ENCODE measurements at regions not wholly inside any gene's neighbourhood (a gene's known extent, or its start where the extent isn't known, plus 50 kb on each side); places are given as distances from the start of the nearest gene placed in this dataset.

DNA sequence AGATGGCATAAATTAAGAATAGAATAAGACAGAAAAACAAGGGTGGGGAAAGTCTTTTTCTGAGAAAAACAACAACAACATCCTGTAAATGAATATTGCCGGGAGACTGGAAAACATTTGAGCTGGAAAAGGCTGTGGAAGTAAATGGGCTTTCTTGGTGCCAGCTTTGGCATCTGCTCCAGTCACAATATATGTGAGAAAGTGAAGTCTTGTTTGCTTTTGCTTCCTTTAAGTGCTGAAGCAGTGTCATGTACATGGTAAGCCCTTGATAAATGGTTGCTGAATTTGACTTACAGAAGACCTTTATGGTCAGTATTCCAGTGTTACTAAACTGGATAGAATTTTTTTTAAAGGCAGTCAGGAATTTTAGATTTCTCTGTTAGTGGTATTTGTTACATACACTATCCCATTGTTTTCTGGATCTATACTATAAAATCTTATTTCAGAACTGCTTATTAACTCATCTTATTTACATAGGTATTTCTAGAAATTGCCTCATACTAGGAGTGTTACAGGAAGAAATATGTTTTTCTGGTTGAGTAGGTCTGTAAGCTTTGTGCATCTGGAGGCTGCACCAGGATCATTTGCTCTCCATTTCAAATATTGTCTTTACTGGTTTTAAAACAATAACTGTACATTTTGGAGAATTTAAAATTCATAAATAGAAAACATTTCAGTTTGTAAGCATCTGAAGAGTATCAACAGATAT is 201.7 kb upstream of the FOXP2 start:
- no peak overlapping the region for H3K4me2 ChIP-seq
- H3K27ac ChIP-seq (ENCODE audit: low read depth in 2 of 2, low read length in 1 of 2), result no peak overlapping the region
- ChIA-PET POLR2A (no interaction called here), CTCF (no interaction called here)
- no peak overlapping the region for H3K4me3 ChIP-seq (ENCODE audit: low read depth in 2 of 2, low read length in 1 of 2)
- no peak for DNase-seq
- H3K27me3 ChIP-seq (ENCODE audit: insufficient read depth), result peaks cover 10% of the 10 kb centered on the region; the same call in 1 of the 2 replicates
- H3K9ac ChIP-seq, result no peak overlapping the region
- H3K9me2 ChIP-seq, result no peaks in the 10 kb centered on the region
- H3K36me3 ChIP-seq (replicated peaks in 1 of 2; ENCODE audit: control insufficient read depth in 1 of 2, insufficient read depth in 2 of 2, low read length in 1 of 2), result no peaks in the 10 kb centered on the region
- no peaks in the 10 kb centered on the region for H3K79me2 ChIP-seq (ENCODE audit: insufficient read depth)
- H3K9me3 ChIP-seq, result no peaks in the 10 kb centered on the region
- 0% methylated on average over 1 of the region's 1 CpG for WGBS (ENCODE audit: low lambda C conversion rate)
- no peaks in the 10 kb centered on the region for H4K20me1 ChIP-seq (ENCODE audit: insufficient read depth)
- TF ChIP-seq EP300 (IDR thresholded peaks at IDR 0.05; ENCODE audit: borderline replicate concordance in 1 of 2, low read depth in 1 of 2, low read length in 1 of 2) (no peak), SMC3 (IDR thresholded peaks at IDR 0.05; ENCODE audit: low read depth, low read length) (no peak), MEF2A (IDR thresholded peaks at IDR 0.05; ENCODE audit: borderline replicate concordance, low read depth) (no peak), NFIC (IDR thresholded peaks at IDR 0.05; ENCODE audit: borderline replicate concordance) (no peak), RAD21 (IDR thresholded peaks at IDR 0.05; ENCODE audit: low read length) (no peak), GABPA (IDR thresholded peaks at IDR 0.05; ENCODE audit: low read depth) (no peak)
- TF ChIP-seq, protein P1, sequence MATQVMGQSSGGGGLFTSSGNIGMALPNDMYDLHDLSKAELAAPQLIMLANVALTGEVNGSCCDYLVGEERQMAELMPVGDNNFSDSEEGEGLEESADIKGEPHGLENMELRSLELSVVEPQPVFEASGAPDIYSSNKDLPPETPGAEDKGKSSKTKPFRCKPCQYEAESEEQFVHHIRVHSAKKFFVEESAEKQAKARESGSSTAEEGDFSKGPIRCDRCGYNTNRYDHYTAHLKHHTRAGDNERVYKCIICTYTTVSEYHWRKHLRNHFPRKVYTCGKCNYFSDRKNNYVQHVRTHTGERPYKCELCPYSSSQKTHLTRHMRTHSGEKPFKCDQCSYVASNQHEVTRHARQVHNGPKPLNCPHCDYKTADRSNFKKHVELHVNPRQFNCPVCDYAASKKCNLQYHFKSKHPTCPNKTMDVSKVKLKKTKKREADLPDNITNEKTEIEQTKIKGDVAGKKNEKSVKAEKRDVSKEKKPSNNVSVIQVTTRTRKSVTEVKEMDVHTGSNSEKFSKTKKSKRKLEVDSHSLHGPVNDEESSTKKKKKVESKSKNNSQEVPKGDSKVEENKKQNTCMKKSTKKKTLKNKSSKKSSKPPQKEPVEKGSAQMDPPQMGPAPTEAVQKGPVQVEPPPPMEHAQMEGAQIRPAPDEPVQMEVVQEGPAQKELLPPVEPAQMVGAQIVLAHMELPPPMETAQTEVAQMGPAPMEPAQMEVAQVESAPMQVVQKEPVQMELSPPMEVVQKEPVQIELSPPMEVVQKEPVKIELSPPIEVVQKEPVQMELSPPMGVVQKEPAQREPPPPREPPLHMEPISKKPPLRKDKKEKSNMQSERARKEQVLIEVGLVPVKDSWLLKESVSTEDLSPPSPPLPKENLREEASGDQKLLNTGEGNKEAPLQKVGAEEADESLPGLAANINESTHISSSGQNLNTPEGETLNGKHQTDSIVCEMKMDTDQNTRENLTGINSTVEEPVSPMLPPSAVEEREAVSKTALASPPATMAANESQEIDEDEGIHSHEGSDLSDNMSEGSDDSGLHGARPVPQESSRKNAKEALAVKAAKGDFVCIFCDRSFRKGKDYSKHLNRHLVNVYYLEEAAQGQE (IDR thresholded peaks at IDR 0.05; ENCODE audit: low read depth, low read length), result no peak
- TF ChIP-seq, protein P2, sequence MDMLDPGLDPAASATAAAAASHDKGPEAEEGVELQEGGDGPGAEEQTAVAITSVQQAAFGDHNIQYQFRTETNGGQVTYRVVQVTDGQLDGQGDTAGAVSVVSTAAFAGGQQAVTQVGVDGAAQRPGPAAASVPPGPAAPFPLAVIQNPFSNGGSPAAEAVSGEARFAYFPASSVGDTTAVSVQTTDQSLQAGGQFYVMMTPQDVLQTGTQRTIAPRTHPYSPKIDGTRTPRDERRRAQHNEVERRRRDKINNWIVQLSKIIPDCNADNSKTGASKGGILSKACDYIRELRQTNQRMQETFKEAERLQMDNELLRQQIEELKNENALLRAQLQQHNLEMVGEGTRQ (IDR thresholded peaks at IDR 0.05; ENCODE audit: borderline replicate concordance, low read depth, low read length), result no peak
- no peaks in the 10 kb centered on the region for H3F3A ChIP-seq (replicated peaks; ENCODE audit: insufficient read depth)
- no peak overlapping the region for H2AFZ ChIP-seq (ENCODE audit: low read depth)
- H3K4me1 ChIP-seq (ENCODE audit: control insufficient read depth in 1 of 2, insufficient read depth in 2 of 2, low read depth in 1 of 2, low read length in 1 of 2), result no peaks in the 10 kb centered on the region

DNA sequence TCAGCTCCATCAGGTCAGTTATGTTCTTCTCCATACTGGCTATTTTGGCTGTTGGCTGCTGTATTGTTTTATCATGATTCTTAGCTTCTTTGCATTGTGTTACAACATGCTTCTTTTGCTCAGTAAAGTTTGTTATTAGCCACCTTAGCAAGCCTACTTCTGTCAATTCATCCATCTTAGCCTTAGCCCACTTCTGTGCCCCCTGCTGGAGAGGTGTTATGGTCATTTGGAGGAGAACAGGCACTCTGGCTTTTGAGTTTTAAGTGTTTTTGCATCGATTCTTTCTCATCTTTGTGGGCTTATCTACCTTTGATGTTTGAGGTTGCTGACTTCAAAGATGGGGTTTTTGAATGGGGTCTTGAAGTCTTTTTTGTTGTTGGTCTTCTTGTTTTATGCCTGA is 204.6 kb upstream of the FOXP2 start:
- no peak overlapping the region for H3K4me3 ChIP-seq (ENCODE audit: low read depth in 2 of 2, low read length in 1 of 2)
- ChIA-PET CTCF (interaction anchor here (1.0 kb wide), 1 partner anchor 36 kb away, joined by 3 read pairs; no protein-coding TSS in a partner anchor), POLR2A (no interaction called here)
- no peaks in the 10 kb centered on the region for H3K36me3 ChIP-seq (replicated peaks in 1 of 2; ENCODE audit: control insufficient read depth in 1 of 2, insufficient read depth in 2 of 2, low read length in 1 of 2)
- H2AFZ ChIP-seq (ENCODE audit: low read depth), result no peak overlapping the region
- H3K27me3 ChIP-seq (ENCODE audit: insufficient read depth), result peaks cover 10% of the 10 kb centered on the region; the same call in 1 of the 2 replicates
- H3K9me3 ChIP-seq, result no peaks in the 10 kb centered on the region
- H3K9ac ChIP-seq, result no peak overlapping the region
- H3K9me2 ChIP-seq, result no peaks in the 10 kb centered on the region
- no peaks in the 10 kb centered on the region for H3K79me2 ChIP-seq (ENCODE audit: insufficient read depth)
- no peak for DNase-seq
- H3F3A ChIP-seq (replicated peaks; ENCODE audit: insufficient read depth), result no peaks in the 10 kb centered on the region
- no peak overlapping the region for H3K4me2 ChIP-seq
- no peak overlapping the region for H3K27ac ChIP-seq (ENCODE audit: low read depth in 2 of 2, low read length in 1 of 2)
- 0% methylated on average over 1 of the region's 1 CpG for WGBS (ENCODE audit: low lambda C conversion rate)
- TF ChIP-seq TCF12 (IDR thresholded peaks at IDR 0.05) (no peak), NFIC (IDR thresholded peaks at IDR 0.05; ENCODE audit: borderline replicate concordance) (no peak), NRF1 (IDR thresholded peaks at IDR 0.05; ENCODE audit: low read depth, low read length) (no peak), SIN3A (IDR thresholded peaks at IDR 0.05; ENCODE audit: borderline replicate concordance, low read depth, low read length) (no peak), JUND (IDR thresholded peaks at IDR 0.05) (no peak), FOSL2 (IDR thresholded peaks at IDR 0.05; ENCODE audit: borderline replicate concordance, low read depth) (no peak)
- TF ChIP-seq, protein P3, sequence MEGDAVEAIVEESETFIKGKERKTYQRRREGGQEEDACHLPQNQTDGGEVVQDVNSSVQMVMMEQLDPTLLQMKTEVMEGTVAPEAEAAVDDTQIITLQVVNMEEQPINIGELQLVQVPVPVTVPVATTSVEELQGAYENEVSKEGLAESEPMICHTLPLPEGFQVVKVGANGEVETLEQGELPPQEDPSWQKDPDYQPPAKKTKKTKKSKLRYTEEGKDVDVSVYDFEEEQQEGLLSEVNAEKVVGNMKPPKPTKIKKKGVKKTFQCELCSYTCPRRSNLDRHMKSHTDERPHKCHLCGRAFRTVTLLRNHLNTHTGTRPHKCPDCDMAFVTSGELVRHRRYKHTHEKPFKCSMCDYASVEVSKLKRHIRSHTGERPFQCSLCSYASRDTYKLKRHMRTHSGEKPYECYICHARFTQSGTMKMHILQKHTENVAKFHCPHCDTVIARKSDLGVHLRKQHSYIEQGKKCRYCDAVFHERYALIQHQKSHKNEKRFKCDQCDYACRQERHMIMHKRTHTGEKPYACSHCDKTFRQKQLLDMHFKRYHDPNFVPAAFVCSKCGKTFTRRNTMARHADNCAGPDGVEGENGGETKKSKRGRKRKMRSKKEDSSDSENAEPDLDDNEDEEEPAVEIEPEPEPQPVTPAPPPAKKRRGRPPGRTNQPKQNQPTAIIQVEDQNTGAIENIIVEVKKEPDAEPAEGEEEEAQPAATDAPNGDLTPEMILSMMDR (IDR thresholded peaks at IDR 0.05), result peak; percentile 23; the same call in 1 of the 2 replicates
- H3K4me1 ChIP-seq (ENCODE audit: control insufficient read depth in 1 of 2, insufficient read depth in 2 of 2, low read depth in 1 of 2, low read length in 1 of 2), result no peaks in the 10 kb centered on the region
- H4K20me1 ChIP-seq (ENCODE audit: insufficient read depth), result no peaks in the 10 kb centered on the region

Measured in SK-N-SH (cell line).